ENCODE measurements at regions not wholly inside any gene's neighbourhood (a gene's known extent, or its start where the extent isn't known, plus 50 kb on each side); places are given as distances from the start of the nearest gene placed in this dataset.

DNA sequence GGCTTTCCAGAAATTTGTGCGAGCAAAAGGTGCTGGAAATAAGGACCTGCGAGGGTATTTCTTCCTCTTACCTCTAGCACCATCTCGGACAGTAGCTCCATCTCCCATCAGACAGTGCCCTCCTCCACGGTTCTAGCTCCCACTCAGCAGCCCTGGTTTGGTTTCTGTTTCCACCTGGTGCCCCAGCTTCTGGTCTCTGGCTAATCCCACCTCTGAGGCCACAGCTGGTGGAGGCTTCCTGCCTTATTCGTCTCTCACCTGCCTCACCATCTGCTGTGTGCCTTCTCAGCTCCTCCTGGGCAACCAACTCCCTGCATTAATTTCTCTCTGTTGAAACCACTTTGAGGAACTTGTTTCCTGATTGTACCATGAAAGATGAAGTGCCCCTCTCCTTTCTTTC lies 162.4 kb upstream of the CDYL start:
- TF ChIP-seq CTCF (IDR thresholded peaks at IDR 0.05; ENCODE audit: low read depth, low read length): no peak
- no peak for DNase-seq (ENCODE audit: low read depth in 2 of 2)
- H3K4me3 ChIP-seq (replicated peaks in 1 of 2; ENCODE audit: low read depth in 2 of 2, low read length in 2 of 2): no peak overlapping the region

- no peak overlapping the region for H3K4me3 ChIP-seq (replicated peaks in 1 of 2; ENCODE audit: low read depth in 2 of 2, low read length in 2 of 2)
- no peak for DNase-seq (ENCODE audit: low read depth in 2 of 2)
- TF ChIP-seq CTCF (IDR thresholded peaks at IDR 0.05; ENCODE audit: low read depth, low read length): no peak
Observed at GRCh38 chr6:4613381-4613780, 162.8 kb upstream of the CDYL start.

DNA sequence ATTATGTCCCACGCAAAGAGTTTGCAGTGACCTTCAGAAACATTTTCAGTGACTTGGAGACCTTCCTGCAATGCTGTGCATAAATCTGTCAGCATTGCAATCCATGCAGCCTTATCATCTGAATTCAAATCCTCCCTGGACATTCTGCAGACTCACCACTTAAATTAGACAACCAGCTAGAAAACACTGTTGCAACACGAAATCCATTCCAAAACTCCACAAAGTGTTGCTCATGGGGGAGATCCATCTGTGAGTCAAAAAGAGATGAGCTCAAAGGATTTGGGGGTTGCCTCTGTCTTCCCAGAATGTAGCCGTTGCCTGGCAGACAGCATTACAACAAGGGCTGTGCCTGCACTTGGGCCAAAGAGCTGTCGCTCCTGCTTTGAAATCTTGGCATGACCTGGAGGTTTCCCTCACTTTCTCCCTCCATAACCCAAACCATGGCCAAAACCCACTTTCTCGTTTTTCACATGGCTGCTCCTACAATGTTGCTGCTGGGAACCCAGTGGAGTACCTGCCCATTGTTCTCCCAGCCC lies 163.5 kb upstream of the CDYL start:
- peak; percentile 71 to 92 for DNase-seq (ENCODE audit: low read depth in 2 of 2)
- TF ChIP-seq CTCF (IDR thresholded peaks at IDR 0.05; ENCODE audit: low read depth, low read length): no peak

GRCh38 chr6:4611429-4612129 lies 164.6 kb upstream of the CDYL start:
- TF ChIP-seq CTCF (IDR thresholded peaks at IDR 0.05; ENCODE audit: low read depth, low read length): no peak
- H3K4me3 ChIP-seq (replicated peaks in 1 of 2; ENCODE audit: low read depth in 2 of 2, low read length in 2 of 2): no peak overlapping the region
- DNase-seq (ENCODE audit: low read depth in 2 of 2): no peak

More for the DNA sequence above, 163.5 kb upstream of the CDYL start:
- no peak overlapping the region for H3K4me3 ChIP-seq (replicated peaks in 1 of 2; ENCODE audit: low read depth in 2 of 2, low read length in 2 of 2)

GRCh38 chr6:4610256-4610655 lies 165.9 kb upstream of the CDYL start:
- DNase-seq (ENCODE audit: low read depth in 2 of 2): peak; percentile 86 to 97
- no peak for TF ChIP-seq CTCF (IDR thresholded peaks at IDR 0.05; ENCODE audit: low read depth, low read length)
- H3K4me3 ChIP-seq (replicated peaks in 1 of 2; ENCODE audit: low read depth in 2 of 2, low read length in 2 of 2): no peak overlapping the region

DNA sequence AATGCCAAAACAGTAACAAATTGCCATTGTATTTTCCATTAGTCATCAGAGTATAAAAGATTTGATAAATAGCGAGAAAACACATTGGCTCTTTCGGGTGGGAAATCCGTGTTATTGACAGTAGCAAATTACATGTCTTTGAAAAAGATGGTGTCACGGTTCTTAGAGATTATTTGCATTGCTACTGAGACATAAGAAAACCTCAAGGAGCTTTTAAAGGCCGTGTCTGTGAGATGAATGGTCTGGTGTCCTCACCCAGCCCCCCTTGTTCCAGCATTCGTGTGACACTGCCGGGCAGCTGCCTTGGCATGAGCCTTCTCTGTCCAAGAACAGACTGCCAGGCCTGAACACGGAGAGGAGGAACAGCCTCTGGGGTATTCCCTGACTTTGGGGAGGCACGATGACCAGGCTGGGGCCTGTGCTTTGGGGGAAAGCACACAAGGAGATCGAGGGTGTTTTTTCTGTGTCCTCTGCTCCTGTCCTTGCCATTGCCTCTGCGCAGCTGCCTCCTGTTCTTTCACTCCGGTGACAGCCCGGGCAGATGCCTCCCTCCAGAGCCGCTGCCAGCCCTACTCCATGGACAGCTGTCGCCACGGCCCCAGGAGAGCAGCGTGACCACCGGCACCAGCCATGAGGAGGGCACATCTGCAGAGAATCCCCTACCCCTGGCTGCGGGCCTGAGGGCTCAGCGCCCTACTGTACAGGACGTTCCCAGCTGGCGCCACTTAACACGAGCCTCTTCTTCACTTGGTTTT lies 167.7 kb upstream of the CDYL start:
- no peak overlapping the region for H3K4me3 ChIP-seq (replicated peaks in 1 of 2; ENCODE audit: low read depth in 2 of 2, low read length in 2 of 2)
- TF ChIP-seq CTCF (IDR thresholded peaks at IDR 0.05; ENCODE audit: low read depth, low read length): no peak
- no peak for DNase-seq (ENCODE audit: low read depth in 2 of 2)
